ENCODE measurements at regions not wholly inside any gene's neighbourhood (a gene's known extent, or its start where the extent isn't known, plus 50 kb on each side); places are given as distances from the start of the nearest gene placed in this dataset.

GRCh38 chr6:134738211-134738885, 211.6 kb downstream of the ALDH8A1 start:
- no peak for DNase-seq

- no peak for DNase-seq
Measured at GRCh38 chr6:134735461-134735860, 214.4 kb downstream of the ALDH8A1 start.

- no peak for DNase-seq
Measured at GRCh38 chr6:134734312-134734869, 215.5 kb downstream of the ALDH8A1 start.

GRCh38 chr6:134733801-134734200, 216.1 kb downstream of the ALDH8A1 start:
- no peak for DNase-seq

- DNase-seq: no peak
Measured at GRCh38 chr6:134732763-134733162, 217.1 kb downstream of the ALDH8A1 start.

GRCh38 chr6:134731615-134732014, 218.3 kb downstream of the ALDH8A1 start:
- no peak for DNase-seq

- no peak for DNase-seq
Measured at GRCh38 chr6:134730013-134730412, 219.9 kb downstream of the ALDH8A1 start.

GRCh38 chr6:134729561-134729960, 220.3 kb downstream of the ALDH8A1 start:
- DNase-seq: no peak

GRCh38 chr6:134727081-134727480, 222.8 kb downstream of the ALDH8A1 start:
- DNase-seq: no peak

- DNase-seq: no peak
Measured at GRCh38 chr6:134725590-134725989, 224.3 kb downstream of the ALDH8A1 start.

GRCh38 chr6:134724771-134725340, 225.0 kb downstream of the ALDH8A1 start:
- no peak for DNase-seq

- DNase-seq: no peak
Measured at GRCh38 chr6:134723081-134723871, 226.6 kb downstream of the ALDH8A1 start.

GRCh38 chr6:134722200-134722870, 227.6 kb downstream of the ALDH8A1 start:
- no peak for DNase-seq

- no peak for DNase-seq
Measured at GRCh38 chr6:134721060-134721405, 228.9 kb downstream of the ALDH8A1 start.

GRCh38 chr6:134720353-134721059, 229.4 kb downstream of the ALDH8A1 start:
- DNase-seq: no peak

GRCh38 chr6:134719911-134720310, 230.0 kb downstream of the ALDH8A1 start:
- DNase-seq: no peak

- no peak for DNase-seq
Measured at GRCh38 chr6:134719286-134719685, 230.6 kb downstream of the ALDH8A1 start.

GRCh38 chr6:134714679-134715078, 235.2 kb downstream of the ALDH8A1 start:
- DNase-seq: no peak

GRCh38 chr6:134714113-134714512, 235.8 kb downstream of the ALDH8A1 start:
- DNase-seq: no peak

GRCh38 chr6:134712311-134712710, 237.6 kb downstream of the ALDH8A1 start:
- DNase-seq: no peak

GRCh38 chr6:134708079-134708478, 241.8 kb downstream of the ALDH8A1 start:
- no peak for DNase-seq

GRCh38 chr6:134707342-134708031, 242.4 kb downstream of the ALDH8A1 start:
- no peak for DNase-seq

Measured in activated T-cell treated with anti-CD3 and anti-CD28 coated beads, Interleukin-2, amount 50 U/mL, for 48 hours (primary cell).